NCI-H526 treated with DMSO at 0.1 percent for 48 hours (cell line): ENCODE measurements at regions not wholly inside any gene's neighbourhood (a gene's known extent, or its start where the extent isn't known, plus 50 kb on each side); places are given as distances from the start of the nearest gene placed in this dataset.

Source experiments
- DNase-seq: peaks from one replicate; lab custom pipeline; 2025; lab: John Stamatoyannopoulos, UW

- no peak for DNase-seq
These were observed 215.2 kb downstream of the MYLK4 start for GRCh38 chr6:2535506-2535905.

- no peak for DNase-seq
These were observed 216.2 kb downstream of the MYLK4 start for GRCh38 chr6:2534406-2535042.

DNA sequence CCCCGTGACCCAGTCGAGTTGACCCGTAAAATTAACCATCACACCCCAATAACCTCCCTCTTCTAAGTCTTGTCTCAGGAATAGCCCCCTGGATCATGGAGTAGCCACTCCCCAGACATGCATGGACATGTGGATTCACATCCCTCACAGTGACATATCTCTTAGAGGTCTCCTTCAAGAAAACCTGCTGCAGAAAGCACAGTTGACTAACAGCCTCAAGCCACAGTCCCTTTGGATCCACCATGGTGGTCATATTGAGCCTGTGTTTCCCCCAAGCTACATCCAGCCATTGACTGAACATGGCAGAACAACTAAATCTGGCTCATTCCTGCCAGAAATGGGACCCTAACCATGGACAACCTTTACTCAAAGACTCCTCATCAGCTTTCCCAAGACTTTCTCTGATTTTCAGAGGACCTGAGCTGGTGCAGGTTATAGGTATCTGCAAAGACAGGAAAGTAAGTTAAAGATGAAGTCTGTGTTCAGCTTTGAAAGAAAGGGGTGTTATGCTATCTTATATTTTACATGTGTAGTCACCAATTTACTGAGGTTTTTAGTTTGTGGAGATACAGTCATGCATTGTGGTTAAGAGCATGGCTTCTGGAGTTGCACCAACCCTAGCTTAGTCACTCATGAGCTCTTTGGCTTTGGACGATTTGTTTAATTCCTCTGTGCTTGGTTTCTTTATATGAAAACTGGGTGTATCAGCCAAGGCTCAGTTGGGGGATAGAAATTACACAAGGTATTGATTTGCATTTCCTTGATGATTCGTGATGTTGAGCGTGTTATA is 219.1 kb downstream of the MYLK4 start:
- DNase-seq = no peak

DNA sequence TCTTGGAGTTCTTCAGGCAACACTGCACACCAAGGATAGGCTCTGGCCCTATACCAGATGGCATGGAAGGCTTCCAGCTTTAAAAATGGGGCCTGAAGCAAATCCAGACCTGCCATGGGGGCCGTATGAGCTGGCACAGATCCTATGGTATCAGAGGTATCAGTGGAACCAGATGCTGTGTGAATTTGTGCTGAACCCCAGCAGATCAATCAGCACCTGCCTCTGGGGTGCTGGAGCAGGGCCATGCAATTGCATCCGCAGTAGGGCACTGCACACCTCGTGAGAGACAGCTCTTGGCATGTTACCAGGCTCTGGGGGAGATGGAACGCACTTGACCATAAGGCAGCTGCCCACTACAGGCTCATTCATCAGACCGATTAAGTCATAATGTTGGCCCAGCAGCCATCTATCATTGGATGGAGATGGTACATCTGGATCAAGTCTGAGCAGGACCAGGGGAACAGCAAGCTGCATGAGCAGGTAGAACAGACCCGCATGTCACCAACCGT is 221.5 kb downstream of the MYLK4 start:
- no peak for DNase-seq

GRCh38 chr6:2528156-2528555 is 222.6 kb downstream of the MYLK4 start:
- DNase-seq = no peak

GRCh38 chr6:2526766-2527165 is 224.0 kb downstream of the MYLK4 start:
- DNase-seq = no peak

DNA sequence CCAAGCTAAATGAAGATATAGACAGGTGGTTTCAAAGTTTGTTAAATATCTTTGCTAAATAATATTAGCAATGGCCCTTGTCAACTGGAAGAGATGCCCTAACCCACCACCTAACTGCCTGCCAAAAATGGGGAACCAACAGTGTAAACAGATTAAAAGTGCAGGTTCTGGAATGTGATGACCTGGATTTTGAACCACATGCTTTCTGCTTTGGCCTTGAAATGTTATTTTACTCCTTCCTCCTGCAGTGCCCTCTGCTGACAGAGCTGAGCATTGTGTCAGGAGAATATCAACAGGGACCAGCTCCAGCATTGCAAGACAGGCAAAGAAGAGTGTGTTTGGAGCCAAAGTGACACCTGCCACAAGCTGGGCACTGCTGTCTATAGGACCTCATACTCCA is 226.6 kb downstream of the MYLK4 start:
- no peak for DNase-seq

- no peak for DNase-seq
These were observed 227.7 kb downstream of the MYLK4 start for GRCh38 chr6:2523061-2523460.

DNA sequence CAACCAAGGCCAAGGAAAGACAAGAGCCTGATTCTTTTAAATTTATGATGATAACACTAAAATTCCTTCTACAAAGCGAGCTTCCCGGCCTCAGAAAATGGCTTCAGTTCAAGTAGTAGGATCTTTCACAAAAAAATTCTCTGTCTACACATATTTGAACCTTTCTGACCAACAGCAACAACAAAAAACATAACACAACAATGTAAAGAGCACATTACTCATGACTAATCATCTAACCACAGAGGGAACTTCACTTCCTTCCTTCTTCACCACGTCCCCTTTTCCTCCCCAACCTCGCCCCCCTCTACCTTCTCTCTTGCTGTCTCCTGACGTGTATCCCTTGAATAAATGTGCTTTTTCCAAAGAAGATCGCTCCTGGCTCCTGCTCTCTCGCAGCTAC is 228.2 kb downstream of the MYLK4 start:
- no peak for DNase-seq

DNA sequence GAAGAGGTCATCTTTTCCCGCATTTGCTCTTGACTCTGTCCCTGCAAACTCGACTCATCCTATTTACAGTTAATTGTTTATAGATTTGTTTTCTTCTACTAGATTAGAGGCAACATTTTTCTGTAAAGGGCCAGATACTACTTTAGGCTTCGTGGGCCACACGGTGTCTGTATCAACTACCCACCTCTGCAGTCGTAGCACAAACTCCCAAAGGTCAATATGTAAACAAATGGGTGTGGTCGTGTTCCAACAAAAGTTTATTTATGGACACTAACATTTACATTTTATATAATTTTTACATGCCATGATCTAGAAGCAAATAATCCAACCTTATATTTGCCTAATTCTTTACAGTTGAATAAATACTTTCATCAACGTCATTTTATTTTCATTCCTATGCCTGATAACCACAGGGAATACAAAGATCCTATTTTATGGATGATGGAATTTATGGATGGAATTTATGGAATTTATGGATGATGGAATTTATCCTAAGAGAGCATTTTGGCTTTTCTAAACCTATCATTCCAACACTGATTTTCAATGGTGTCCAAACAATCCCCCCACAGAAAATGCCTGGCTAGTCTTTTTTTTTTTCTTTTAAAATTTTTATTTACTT is 232.8 kb downstream of the MYLK4 start:
- no peak for DNase-seq

DNA sequence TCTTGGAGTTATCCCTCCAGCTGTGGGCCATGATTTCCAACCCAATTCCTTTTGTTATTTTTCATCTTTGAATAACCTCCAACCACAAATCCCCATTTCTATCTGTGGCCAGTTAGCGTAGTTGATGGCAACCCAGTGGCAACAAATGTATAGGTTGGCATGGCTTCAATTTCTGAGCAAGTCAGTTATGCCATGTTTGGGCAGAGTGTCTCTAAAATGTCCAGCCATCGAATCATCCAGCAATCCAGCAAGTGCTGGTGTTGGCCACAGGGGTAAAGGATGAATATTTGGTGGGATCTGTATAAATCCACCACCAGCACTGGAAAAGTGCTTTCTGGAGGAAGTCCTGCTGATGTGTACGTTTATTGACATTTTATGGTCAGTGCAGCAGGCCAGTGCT is 233.3 kb downstream of the MYLK4 start:
- no peak for DNase-seq

DNA sequence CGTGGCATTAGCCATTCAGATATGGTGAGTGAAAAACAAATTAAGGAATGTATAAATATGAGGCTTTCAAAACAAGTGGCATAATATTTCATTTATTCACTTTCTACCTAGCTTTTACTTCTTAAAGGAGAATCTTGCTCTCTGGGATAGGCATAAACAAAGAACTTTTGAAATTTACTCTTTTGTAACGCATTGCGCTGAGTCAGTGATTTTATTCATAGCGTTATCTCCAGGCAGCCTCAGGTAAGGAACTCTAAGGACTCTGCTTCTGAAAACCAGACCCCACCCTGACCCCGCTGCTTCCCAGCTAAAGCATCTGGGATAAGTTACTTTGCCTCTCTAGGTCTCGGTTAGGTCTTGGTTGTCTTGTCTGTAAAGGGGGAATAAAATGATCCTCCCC is 234.7 kb downstream of the MYLK4 start:
- no peak for DNase-seq

DNA sequence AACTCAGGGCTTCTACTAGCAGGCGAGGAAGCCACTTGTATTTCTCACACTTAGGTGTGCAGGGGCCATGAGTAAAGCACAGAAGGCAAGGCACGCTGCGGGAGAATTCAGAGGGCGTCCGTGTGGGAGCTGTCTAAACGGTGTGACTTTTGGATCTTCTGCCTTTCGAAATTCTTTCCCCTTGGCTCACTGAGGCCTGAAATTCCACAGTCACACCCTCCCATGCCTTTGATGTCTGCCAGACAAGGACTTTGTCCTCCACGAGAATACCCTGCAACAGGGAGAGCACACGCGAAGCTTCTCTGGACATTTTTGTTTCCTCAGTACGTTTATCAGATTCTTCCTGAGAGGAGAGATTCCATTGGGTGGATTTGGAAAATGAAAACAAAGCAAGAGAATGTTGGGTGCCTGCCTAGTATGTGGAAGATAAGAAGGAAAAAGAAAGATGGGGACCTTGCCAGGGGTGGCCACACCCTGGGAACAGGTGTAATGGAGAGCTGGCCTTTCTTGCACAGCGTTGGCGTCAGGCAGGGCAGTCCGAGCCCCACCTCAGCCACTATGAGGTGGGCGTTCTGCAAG is 235.7 kb downstream of the MYLK4 start:
- no peak for DNase-seq

- no peak for DNase-seq
These were observed 237.9 kb downstream of the MYLK4 start for GRCh38 chr6:2512802-2513201.

GRCh38 chr6:2510316-2510715 is 240.4 kb downstream of the MYLK4 start:
- DNase-seq = no peak

DNA sequence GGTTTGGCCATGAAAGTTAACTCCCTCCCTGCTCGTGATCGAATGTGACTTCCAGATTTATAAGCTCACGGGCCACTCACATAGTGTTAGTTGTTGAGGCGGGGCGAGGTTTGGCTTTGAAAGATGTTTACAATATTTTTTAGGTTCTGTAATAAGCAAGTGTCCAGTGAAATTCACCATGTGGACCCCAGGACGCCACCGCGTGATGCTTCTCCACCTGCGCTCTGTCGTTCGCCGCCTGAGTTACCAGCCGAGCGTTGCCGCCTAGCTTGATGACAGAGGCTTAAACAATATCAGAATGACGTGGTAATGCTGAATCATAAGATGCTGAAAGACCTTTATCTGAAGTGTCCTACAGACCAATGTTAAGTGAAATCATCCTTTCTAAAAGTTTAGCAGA is 241.0 kb downstream of the MYLK4 start:
- no peak for DNase-seq

DNA sequence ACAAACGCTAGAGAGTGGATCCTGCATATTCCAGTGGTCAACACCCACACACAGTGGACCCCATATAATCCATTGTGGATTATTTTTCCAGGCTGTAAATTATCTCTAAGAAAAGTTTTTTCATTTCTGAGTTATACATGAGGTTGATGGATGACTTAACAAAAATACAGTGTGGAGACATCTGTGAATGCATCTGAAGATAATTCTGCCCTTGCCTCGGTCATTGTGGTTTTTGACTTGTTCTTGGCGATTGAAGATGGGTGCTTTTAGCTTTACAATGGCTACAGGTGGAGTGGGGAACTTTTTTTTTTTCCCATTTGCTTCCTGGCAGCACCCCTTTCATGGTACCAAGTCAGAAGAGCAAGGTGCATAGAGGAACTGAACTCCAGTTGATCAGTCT is 242.7 kb downstream of the MYLK4 start:
- DNase-seq = no peak

- DNase-seq = no peak
These were observed 243.1 kb downstream of the MYLK4 start for GRCh38 chr6:2507521-2508037.

DNA sequence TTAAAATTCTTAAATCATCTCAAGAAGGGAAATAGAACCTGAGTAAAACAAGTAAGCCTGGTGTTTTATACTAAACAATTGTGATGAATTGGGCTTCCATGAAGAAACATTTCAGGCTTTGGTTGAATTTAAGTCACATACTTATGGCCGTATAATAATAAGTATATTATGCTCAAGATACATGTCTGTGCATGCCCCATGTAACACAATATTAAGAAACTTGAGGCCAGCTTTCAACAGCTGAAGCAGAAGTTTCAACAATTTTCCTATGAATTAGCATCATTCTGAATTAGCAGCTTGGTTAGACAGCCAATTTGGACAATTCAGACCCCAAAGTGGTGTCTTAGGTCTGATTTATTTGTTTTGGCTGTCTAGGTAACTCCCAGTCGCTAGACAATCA is 243.7 kb downstream of the MYLK4 start:
- DNase-seq = no peak

GRCh38 chr6:2505624-2506023 is 245.1 kb downstream of the MYLK4 start:
- DNase-seq = no peak

- no peak for DNase-seq
These were observed 246.1 kb downstream of the MYLK4 start for GRCh38 chr6:2504495-2505064.

DNA sequence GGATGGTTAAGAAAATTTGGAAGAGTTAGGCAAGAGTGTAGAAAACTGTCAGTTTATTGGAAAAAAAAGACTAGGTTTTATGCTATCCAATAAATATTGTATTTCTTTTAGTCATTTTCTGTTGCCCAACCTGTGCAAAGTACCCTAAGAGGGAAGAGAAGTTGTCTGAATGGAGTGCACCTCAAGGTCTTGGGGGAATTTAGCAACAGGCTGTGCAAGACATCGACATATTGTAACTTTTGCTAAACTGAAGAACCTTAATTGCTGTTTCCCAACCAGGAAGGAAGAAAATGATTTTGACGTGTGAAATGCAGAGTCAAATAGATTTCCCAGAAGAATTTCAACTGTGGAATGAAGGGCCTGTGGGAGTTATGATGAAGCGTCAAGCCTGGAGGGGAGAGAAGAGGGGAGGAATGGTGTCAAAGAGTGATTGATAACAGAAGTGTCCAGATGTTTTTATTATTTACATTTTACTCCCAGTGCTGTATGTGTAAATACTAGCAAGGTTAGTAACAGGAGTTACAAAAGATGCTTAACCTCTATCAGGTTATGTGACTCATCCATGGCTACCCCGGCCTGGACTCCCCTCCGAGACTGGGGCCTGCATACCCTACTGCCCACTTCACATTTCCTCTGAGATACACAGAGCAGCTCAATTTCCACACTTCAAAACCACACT is 246.8 kb downstream of the MYLK4 start:
- no peak for DNase-seq
